Right lobe of liver (tissue), 4 donors: ENCODE measurements at regions not wholly inside any gene's neighbourhood (a gene's known extent, or its start where the extent isn't known, plus 50 kb on each side); places are given as distances from the start of the nearest gene placed in this dataset.

Source experiments
- CTCF ChIP-seq, 4 donors: fragments of 200-600 bp in 3 of 4; fragments of 450-650 bp in 1 of 4; IDR thresholded peaks; one replicate each; pipeline versions ENCODE4 v1.5.1 to v1.8.0; 2016 to 2022; ENCODE audit warnings: antibody characterized with exemption in 4 of 4, mild to moderate bottlenecking in 2 of 4
- POLR2A ChIP-seq: fragments of 450-650 bp; IDR thresholded peaks from one replicate; pipeline ENCODE4 v1.6.1; 2017; ENCODE audit warnings: antibody characterized with exemption, mild to moderate bottlenecking
- donor health status: DM: no; HTN: no; CAD: no.
- donor health status: DM: no; HTN: no; CAD: no.
- donor health status: DM: no; HTN: yes; CAD: no.

DNA sequence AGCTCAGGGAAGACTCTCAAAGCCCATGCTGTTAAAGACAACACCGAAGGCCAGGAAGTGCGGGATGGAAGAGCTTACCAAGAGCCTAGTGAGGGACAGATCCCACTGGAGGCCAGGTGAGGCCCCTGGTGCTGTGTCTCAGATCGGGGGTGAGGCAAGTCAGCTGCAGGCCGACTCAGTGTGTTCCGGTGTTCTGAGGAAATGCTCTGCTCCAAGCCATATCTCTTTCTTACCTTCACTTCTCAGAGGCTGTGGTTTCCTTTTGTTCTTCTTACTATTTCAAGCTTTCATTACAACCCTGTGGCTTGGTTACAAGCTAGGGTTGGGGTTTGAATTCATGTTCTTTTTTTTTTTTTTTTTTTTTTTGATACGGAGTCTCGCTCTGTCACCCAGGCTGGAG, 114.3 kb upstream of the ZFP64 start:
- TF ChIP-seq POLR2A (no peak), CTCF (IDR thresholded peaks at IDR 0.05) (no peak)
